Kasumi-1 (cell line): ENCODE measurements at regions not wholly inside any gene's neighbourhood (a gene's known extent, or its start where the extent isn't known, plus 50 kb on each side); places are given as distances from the start of the nearest gene placed in this dataset.
A peak's percentile ranks its signal among the peaks of the same experiment; 100 is the strongest.

ENCODE experiments used
- DNase-seq, 2 experiments: peaks; one replicate each; lab custom pipeline; 2025; lab: John Stamatoyannopoulos, UW

DNA sequence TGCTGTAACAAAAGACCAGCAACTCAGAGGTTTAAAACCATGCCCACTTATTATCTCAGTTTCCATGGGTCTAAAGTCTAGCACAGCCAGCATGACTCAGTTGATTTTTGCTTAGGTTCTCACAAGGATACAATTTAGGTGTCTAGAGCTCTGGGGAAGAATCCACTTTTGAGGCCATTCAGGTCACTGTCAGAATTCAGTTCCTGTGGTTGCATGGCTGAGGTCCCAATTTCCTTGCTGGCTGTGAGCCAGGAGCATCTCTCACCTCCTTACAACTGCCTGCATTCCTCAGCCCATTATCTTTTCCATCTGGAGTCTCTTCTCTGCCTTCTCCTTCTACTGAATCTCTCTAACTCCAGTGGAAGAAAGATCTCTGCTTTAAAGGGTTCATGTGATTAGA, 240.5 kb upstream of the CFAP20DC start:
- no peak for DNase-seq

DNA sequence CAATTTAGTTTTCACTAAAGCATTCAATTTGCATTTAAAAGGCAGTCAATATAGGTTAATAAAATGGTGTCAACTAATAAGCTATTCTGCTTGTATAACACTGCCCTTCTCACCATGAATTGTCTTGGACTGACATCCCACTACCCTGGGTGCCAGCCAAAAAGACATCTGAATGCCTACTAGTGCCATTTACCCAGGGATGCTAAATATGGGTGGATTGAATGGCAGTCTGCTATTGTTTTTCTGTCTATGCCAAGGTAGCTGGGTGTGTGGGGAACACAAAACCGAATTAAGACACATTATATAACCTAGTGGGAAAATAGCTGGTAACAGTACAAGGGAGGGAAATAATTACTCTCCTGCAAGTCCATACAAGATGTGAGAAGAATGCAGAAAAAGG, 240.0 kb upstream of the CFAP20DC start:
- no peak for DNase-seq

DNA sequence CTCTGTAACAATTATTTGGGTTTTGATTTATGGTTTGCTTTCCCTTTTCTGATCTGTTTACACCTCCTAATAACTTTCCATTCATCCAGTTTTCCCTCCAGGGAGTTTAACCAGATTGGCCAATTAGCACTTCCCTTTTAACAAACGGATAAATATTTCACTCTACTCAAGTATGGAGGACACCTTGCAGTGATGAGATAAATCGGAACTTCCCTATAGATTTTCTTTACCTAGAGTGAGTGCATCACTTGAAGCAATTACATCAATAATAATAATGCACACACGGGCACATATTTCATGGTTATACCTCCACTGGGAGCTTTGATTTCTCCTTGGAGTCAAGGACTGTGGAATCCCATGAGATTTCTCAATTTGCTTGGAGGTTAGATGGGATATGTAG, 239.1 kb upstream of the CFAP20DC start:
- no peak for DNase-seq

DNA sequence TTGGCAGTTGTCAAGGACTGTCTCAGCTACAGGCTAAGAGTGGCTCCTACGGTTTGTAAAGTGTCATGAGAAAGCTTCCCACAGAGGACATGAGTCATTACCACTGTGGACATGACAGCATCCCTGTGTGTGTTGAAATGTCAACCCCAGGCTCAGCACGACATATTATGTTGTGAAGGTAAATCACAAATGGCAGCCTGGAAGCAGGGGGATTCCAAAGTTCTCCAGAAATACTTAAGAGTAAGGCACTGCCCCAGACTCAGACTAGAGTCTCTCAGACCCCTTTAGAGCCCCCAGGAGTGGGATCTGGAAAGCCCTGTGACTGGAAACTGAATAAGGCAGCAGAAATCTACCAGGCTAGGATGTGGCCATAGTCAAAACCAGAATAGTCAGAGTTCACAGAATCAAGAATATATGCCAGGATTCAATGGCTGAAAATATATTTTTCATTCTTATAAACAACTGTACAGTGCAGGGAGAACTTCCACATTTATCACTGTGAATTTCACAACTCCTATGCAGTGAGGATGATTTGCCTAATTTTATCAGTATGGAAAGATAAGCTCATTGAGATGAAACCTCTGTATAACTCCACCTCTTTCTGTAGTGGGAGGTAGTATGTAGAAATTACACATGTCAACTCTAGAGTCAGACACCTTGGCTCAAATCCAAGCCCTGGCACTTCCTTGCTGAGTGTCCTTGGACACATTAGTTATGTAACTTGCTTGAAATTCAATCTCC, 237.1 kb upstream of the CFAP20DC start:
- peak; percentile 30 to 60 for DNase-seq

DNA sequence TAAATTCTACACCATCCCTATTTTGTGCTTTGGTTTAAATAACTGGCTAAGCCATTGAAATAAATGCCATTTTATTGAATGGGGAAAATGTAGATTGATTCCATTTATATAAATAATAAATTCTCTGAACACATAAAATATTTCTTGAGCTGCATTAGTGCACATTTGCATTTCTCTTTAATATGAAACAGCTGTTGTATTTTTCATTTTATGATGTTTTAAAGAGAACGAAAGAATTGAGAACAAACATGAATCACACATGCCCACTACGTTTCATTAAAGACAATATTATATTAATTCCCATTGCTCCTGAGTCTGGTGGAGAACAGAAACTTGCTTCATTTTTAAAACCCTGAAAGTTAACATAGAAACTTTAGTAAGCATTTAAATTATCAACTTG, 235.7 kb upstream of the CFAP20DC start:
- no peak for DNase-seq

DNA sequence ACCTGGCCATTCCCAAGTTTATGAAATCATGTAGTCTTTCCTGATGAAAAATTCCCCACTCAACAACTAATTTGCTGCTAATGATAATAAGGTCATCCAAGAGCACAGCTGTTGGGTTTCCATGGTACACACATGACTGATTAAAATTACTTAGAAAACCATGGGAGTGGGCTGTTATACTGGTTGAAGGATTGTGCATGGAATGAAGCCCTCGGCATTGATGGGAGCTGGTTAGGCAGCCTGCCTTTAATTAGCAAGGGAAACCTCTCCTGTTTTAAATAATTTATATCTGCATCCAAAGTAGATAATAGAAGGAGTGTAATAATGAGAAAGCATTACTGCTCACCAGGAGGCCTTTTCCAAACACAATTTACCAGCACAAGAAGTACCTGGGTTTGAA, 235.1 kb upstream of the CFAP20DC start:
- no peak for DNase-seq

DNA sequence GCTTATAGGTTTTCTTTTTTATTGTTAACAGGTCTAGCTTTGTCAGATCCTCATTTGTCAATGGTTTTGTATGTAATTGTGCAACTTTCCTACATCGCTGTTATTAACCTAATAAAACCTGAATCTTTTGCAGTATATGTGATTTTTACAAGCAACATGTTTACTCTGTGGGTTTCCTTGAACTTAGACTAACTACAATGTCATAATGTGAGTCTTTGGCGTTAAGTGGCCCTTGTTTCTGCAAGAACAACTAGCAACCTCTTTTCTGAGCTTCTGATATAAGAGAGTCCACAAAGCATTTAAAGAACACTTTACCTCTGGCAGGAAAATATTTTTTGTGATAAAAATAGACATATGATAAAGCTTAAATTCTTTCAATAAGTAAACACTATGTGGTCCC, 230.3 kb upstream of the CFAP20DC start:
- DNase-seq, result no peak

DNA sequence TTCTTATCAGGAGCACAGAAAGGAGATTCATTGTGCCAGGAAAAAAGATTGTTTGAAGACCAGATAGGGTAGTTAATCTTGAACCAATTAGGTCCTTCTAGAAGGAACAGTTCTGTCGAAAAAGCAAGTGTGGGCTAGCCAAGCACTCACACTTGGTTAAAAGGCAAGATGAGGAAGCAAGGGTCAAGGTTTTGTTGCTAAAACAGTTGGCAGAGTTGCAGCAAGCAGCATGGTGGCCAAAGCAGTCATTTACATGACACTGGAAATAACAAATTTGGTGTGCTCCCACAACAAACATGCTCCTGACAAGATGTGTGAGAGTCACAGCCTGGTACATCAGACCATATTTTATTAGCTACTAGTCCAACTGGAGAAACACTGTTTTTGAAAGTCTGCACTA, 228.0 kb upstream of the CFAP20DC start:
- no peak for DNase-seq

DNA sequence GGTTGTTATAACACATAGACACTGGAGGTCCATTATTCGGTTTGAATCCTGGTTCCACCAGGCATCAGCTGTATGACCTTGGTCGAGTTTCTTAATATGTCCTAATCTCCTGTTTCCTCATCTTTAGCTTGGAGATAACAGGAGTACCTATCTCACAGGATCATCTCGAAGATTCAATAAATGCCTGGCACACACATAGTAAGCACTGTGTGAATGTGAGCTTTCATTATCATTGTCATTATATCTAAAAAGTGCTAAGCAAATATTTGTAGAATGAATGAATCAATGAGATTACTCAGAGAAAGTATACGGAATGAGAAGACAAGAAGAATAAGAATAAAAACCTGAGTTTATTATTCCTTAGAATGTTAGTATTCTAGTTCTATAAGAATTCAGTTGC, 227.4 kb upstream of the CFAP20DC start:
- no peak for DNase-seq

DNA sequence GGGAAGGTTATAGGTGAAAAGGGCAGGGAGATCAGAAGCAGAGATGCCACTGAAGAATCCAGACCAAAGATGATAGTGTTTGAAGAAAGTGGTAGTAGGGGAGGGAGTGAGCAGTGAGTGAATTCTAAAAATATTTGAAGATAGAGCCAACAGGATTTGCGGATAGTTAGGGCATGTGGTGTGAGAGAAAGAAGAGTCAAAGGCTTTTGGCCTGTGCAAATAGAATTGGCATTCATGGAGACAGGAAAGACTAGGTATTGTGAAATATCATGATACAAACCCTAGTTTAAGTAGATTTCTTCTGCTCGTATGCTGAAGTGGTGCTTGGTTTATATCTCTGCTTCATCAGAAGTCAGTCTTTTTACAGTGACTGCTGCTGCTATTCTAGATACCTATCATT, 224.2 kb upstream of the CFAP20DC start:
- DNase-seq, result no peak

DNA sequence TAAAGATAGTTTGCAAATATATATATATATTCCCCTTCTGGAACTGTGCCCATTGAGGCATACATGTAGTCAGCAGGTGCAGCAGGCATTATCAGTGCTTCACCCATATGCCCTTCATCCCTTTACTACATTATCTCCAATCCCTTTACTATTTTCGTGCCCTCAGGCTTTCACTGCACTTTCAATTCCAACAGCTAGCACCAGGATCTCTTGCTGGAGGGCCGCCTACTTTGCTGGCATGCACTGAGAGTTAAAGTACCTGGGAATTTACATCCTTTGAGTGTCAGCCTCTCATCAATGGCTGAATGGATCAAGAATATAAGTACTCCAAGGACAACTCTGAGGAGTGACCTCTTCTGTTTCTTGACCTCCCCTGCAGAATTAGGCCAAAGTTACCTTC, 222.1 kb upstream of the CFAP20DC start:
- no peak for DNase-seq

DNA sequence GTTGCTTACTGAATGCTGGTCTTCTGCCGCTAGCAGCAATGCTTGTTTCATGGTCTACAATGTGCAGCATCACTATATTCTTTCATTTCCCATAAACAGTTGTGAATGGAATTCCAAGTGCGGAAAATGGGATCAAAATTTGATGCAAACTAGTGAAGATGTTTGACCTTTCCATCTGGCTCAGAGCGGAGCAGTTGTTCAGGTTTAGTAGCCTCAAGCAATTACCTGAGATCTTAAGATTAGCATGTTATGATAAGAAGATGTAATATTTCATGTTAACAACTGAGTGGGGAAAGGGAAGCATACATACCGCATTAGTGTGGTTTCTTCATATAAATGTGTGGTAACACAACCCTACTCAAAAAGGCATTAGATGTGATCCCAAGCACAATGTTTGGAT, 221.1 kb upstream of the CFAP20DC start:
- no peak for DNase-seq

DNA sequence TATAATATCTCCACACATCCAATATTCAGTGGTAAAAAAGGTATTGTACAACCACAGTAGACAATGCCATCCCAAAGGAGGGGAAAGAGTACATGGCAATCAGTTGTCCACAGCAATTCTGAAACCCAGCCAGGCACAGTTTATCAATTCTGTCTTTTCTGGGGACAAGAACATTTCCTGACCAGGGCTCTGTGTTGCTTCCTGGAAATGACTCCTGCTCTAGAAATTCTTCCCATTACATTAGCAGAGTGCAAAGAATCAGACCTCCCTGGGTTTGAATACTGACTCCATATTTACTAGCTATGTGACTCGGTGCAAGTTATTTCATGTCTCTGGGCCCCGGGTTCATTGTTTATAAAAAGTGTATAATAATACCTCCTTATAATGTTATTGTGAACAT, 220.4 kb upstream of the CFAP20DC start:
- DNase-seq, result no peak

DNA sequence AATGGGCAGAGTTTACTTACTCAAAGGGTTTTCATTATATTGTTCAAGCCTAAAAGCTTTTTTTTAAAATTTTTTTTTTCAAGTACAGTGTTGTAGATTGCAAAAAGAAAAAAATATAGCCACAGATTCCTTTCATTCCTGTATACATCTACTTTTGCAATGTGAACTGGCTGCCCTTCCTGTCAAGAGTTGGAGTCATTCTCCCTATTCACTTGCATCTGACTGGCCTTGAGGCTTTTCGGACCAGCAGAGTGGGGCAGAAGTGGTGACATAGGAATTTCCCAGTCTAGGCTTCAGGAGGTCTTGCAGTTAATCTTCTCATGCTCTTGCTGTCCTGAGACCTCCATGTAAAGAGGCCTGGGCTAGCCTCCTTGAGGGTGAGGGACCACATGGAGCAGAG, 218.3 kb upstream of the CFAP20DC start:
- no peak for DNase-seq

DNA sequence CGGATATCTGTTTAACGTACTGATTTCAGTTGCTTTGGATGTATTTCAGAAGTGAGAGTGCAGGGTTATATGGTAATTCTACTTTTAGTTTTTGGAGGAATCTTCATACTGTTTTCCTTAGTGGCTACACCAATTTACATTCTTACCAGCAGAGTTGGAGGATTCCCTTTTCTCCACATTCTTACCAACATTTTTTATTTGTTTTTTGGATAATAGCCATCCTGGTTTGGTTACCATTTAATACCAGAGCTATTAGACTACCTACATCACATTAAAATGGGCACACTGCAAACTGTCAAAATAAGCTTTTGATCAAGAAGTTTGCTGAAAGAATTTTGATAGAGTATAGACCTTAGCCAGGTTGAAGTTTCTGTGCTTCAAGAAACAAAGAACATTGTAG, 217.2 kb upstream of the CFAP20DC start:
- DNase-seq, result no peak

DNA sequence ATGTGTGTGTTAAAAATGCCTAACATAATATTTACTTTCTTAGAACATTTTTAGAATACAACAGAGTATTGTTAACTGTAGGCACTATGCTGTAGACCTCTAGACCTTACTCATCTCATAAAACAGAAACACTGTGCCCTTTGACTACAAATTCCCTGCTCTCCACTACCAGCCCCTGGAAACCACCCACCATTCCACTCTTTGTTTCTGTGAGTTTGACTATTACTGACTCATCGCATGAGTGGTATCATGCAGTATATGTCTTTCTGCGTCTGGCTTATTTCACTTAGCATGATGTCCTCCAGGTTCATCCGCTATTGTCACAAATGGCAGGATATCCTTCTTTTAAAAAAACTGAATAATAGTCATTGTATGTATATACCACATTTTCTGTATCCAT, 216.7 kb upstream of the CFAP20DC start:
- no peak for DNase-seq

DNA sequence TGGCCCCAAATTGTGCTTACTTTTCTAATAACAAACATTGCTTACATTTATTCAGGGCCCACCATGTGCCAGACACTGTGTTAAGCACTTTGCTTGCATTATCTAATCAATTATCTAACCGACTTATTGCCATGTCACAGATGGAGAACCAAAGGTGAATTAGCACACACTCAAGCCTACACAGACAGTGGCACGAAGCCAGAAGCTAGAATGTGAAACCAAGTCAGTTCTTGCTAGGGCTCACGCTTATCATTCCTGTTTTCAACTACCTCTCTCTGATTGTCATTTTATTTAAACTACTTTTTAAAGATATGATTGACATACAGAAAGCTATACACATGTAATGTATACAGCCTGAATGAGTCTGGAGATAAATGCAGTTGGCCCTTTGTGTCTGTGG, 215.7 kb upstream of the CFAP20DC start:
- no peak for DNase-seq

DNA sequence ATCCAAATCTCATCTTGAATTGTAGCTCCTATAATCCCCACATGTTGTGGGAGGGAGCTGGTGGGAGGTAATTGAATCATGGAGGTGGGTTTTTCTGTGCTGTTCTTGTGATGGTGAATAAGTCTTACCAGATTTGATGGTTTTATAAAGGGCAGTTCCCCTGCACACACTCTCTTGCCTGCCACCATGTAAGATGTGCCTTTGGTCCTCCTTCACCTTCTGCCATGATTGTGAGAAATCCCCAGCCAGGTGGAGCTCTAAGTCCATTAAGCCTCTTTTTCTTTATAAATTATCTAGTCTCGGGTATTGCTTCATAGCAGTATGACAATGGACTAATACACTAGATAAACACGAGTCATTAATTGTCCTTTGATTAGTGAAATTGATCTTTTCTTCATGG, 214.5 kb upstream of the CFAP20DC start:
- DNase-seq, result no peak

DNA sequence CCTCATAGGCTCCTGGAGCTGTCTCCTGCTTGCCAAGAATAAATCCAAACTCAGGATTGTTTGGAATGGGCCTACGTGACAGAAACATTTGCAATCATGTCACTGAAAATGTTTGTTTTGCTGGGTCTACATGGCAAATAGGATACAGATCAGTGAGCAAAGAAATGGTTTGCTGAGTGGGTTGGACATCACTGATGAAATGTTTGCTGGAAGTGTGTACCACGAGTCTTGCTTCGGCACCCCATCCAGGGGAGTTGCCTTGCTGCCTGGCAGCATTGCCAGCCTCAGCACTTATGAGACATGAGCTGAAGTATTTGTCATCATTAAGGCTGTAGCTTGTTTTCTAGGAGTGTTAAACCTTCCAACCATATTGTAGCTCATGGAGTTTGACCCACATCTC, 213.3 kb upstream of the CFAP20DC start:
- no peak for DNase-seq

DNA sequence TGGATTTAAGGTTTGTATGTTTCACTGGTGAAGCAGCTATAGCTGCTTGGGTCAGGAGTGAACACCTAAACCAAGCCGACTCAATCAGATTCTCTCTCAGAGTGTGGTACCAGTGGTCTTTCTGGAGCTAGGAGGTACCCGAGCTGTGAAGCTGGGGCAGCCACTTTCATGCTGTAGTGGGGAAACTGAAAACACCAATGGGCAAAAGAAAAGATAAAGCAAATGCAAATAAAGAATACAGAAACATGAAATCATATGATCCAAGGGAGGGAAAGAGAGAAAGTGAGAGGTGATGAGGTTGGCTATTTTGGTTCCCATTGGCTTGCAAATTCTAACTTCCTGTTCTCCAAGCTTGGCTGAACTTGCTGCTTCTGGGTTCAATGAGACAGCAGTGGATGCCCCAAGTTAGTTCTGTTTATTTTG, 212.3 kb upstream of the CFAP20DC start:
- DNase-seq, result no peak

DNA sequence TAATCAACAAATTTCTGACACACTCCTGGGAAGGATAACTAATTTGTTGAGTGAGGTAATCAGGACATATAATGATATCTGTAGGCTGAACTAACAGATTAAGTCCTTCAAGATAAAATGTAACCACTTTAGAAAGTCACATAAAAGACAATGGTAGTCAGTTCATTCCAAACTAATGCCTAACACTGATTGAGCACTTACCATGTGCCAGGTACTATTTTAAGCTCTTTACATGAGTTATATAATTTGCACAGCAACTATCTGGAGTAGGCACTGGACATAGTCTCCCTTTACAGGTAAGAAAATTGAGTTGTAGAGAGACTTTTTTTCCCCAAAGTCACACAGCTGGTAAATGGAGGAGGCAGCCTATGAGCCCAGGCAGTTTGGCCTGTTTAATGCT, 211.2 kb upstream of the CFAP20DC start:
- no peak for DNase-seq

DNA sequence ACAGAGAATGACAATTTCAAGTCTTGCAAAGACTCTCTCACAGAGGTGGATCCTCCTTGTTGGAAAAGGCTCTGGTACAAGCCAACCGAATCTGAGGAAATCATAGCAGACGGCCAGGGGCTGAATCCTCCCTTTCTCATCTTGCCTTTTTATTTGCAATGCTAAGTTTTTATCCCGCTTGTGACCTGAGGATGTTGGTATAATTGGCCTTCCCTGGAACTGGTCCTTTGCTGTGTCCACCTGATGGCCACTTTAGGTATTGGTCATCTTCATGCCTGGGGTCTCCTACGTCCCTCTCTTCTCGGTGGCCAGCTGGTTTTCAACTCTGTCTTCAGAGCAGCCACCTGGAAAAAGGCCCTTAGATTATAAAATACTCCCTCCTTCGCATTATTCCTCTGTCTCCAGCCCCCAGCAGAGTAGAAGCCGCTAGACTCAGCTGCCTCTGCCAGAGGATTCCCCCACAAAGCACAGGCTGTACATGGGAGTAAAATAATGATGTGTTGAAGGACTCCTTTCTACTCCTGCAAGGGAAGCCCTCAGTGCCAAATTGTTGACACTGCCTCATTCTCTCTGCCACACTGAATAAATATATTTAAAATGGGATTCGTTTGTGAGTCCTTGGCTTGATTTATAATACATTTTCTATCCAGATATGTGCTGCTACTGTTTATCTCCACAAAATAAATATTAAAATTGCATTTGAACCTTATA, 208.9 kb upstream of the CFAP20DC start:
- DNase-seq, result no peak

DNA sequence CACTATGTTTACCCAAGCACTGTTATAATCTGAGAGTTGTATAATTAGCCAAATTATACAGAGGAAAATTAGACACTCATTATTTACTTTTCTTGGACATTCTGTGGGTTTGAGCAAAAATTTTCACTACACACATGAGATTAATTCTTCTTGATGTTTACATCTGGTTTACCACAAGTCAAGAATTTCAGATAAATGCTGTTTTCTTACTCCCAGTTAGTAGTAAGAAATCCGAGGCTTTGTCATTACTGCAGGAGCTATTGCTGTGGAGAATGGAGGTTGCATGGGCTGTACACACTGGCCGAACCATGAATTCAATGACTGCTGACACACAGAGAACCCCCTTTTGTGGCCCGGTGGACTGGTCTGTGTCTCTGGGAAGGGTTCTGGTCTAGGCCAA, 207.7 kb upstream of the CFAP20DC start:
- no peak for DNase-seq

DNA sequence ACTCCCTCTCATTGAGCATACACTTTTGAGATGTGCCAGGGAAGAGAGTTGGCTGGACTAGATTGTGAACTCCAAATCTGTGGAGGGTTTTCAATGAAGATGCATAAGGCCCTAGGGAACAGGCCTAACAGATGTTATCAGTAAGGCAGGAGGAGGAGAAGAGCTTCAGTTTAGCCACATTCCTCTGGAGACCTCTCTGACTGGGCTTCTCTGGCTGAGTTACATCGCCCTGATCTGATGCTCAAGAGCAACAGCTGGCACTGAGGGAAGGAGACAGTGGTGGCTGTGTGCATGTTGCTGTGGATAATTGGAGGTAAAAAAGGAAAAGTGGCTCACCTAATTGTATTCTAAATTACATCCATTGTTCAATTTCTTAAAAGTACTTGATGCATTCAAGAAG, 206.4 kb upstream of the CFAP20DC start:
- DNase-seq, result no peak
